ENCODE measurements at regions not wholly inside any gene's neighbourhood (a gene's known extent, or its start where the extent isn't known, plus 50 kb on each side); places are given as distances from the start of the nearest gene placed in this dataset.

GRCh38 chrX:145553702-145554101, 263.9 kb upstream of the SLITRK2 start:
- TF ChIP-seq POLR2AphosphoS5 (IDR thresholded peaks at IDR 0.05; ENCODE audit: borderline replicate concordance, low read depth, low read length) (no peak), FOXP2 (optimal IDR thresholded peaks at IDR 0.05; ENCODE audit: control extremely low read depth, extremely low read length, insufficient read depth) (no peak), EZH2 (IDR thresholded peaks at IDR 0.05) (no peak)
